ENCODE measurements at regions not wholly inside any gene's neighbourhood (a gene's known extent, or its start where the extent isn't known, plus 50 kb on each side); places are given as distances from the start of the nearest gene placed in this dataset.

DNA sequence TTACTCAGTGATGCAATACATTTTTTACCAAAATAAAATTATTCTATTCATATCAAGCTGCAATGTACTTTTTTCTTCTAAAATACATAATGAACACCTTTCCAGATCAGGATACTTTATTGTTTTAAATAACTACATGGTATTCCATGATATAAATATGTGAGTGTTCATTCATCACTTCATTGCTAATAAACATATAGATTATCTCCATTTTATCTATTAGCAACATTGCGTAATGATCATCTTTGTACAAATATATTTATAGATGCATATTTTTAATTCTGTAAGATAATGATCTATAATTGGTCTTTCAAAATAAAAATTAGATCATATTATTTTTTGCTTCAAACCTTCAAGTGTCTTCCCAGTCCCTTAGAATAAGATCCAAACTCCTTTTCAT is 156.1 kb upstream of the HHIP start:
- Mint-ChIP-seq H3K36me3 (no peaks in the 10 kb centered on the region), H3K27ac (no peak overlapping the region)

GRCh38 chr4:144494280-144494679 is 151.7 kb upstream of the HHIP start:
- Mint-ChIP-seq H3K4me1 (ENCODE audit: unreplicated experiment) (peaks cover 11% of the 10 kb centered on the region), H3K4me3 (no peak overlapping the region), H3K27me3 (no peaks in the 10 kb centered on the region), H3K27ac (no peak overlapping the region), H3K9me3 (peaks cover 9% of the 10 kb centered on the region), H3K36me3 (no peaks in the 10 kb centered on the region)
- TF ChIP-seq CTCF (conservative IDR thresholded peaks at IDR 0.05): no peak
- no peak for DNase-seq (ENCODE audit: extremely low spot score, unreplicated experiment)

More for the DNA sequence above, 156.1 kb upstream of the HHIP start:
- Mint-ChIP-seq H3K4me3 (no peak overlapping the region), H3K27me3 (no peaks in the 10 kb centered on the region), H3K9me3 (peaks cover 3% of the 10 kb centered on the region), H3K4me1 (ENCODE audit: unreplicated experiment) (peaks cover 11% of the 10 kb centered on the region)
- DNase-seq (ENCODE audit: extremely low spot score, unreplicated experiment): no peak
- no peak for TF ChIP-seq CTCF (conservative IDR thresholded peaks at IDR 0.05)

- no peak overlapping the region for H3K27ac Mint-ChIP-seq
Observed at GRCh38 chr4:144495944-144496343, 150.0 kb upstream of the HHIP start.

GRCh38 chr4:144499777-144500176 is 146.2 kb upstream of the HHIP start:
- no peak overlapping the region for H3K27ac Mint-ChIP-seq
- no peak for DNase-seq (ENCODE audit: extremely low spot score, unreplicated experiment)
- no peaks in the 10 kb centered on the region for H3K27me3 Mint-ChIP-seq
- no peaks in the 10 kb centered on the region for H3K36me3 Mint-ChIP-seq
- no peak for TF ChIP-seq CTCF (conservative IDR thresholded peaks at IDR 0.05)
- H3K4me1 Mint-ChIP-seq (ENCODE audit: unreplicated experiment): no peaks in the 10 kb centered on the region
- no peak overlapping the region for H3K4me3 Mint-ChIP-seq
- H3K9me3 Mint-ChIP-seq: peaks cover 18% of the 10 kb centered on the region

More at GRCh38 chr4:144495944-144496343, 150.0 kb upstream of the HHIP start:
- Mint-ChIP-seq H3K4me1 (ENCODE audit: unreplicated experiment) (peaks cover 11% of the 10 kb centered on the region), H3K4me3 (no peak overlapping the region), H3K27me3 (no peaks in the 10 kb centered on the region), H3K36me3 (no peaks in the 10 kb centered on the region), H3K9me3 (peaks cover 16% of the 10 kb centered on the region)
- no peak for DNase-seq (ENCODE audit: extremely low spot score, unreplicated experiment)
- no peak for TF ChIP-seq CTCF (conservative IDR thresholded peaks at IDR 0.05)

DNA sequence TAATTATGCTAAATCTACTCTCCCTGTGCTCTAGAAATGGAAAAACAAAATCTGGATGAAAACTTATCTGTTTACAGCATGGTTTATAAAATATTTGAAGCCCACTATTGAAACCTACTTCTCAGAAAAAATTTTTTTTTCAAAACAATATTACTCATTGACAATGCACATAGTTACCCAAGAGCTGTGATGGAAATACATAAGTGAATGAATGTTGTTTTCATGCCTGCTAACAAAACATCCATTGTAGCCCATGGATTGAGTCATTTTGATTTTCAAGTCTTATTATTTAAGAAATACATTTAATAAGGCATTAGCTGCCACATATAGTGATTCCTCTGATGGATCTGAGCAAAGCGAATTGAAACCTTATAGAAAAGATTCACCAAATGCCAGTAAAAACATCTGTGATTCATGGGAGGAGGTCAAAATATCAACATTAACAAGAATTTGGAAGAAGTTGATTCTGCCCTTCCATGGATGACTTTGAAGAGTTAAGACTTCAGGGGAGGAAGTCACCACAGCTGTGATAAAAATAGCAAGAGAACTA is 144.7 kb upstream of the HHIP start:
- Mint-ChIP-seq H3K27ac (no peak overlapping the region), H3K36me3 (no peaks in the 10 kb centered on the region), H3K27me3 (no peaks in the 10 kb centered on the region), H3K4me3 (no peak overlapping the region), H3K4me1 (ENCODE audit: unreplicated experiment) (no peaks in the 10 kb centered on the region), H3K9me3 (peaks cover 12% of the 10 kb centered on the region)
- DNase-seq (ENCODE audit: extremely low spot score, unreplicated experiment): no peak
- no peak for TF ChIP-seq CTCF (conservative IDR thresholded peaks at IDR 0.05)

- Mint-ChIP-seq H3K4me3 (no peak overlapping the region), H3K27ac (no peak overlapping the region), H3K27me3 (no peaks in the 10 kb centered on the region), H3K9me3 (peaks cover 7% of the 10 kb centered on the region), H3K4me1 (ENCODE audit: unreplicated experiment) (peaks cover 7% of the 10 kb centered on the region), H3K36me3 (no peaks in the 10 kb centered on the region)
- DNase-seq (ENCODE audit: extremely low spot score, unreplicated experiment): no peak
- TF ChIP-seq CTCF (conservative IDR thresholded peaks at IDR 0.05): no peak
Observed at GRCh38 chr4:144504883-144505282, 141.1 kb upstream of the HHIP start.

All from type B pancreatic cell (in vitro differentiated cells).